ENCODE measurements at regions not wholly inside any gene's neighbourhood (a gene's known extent, or its start where the extent isn't known, plus 50 kb on each side); places are given as distances from the start of the nearest gene placed in this dataset.

DNA sequence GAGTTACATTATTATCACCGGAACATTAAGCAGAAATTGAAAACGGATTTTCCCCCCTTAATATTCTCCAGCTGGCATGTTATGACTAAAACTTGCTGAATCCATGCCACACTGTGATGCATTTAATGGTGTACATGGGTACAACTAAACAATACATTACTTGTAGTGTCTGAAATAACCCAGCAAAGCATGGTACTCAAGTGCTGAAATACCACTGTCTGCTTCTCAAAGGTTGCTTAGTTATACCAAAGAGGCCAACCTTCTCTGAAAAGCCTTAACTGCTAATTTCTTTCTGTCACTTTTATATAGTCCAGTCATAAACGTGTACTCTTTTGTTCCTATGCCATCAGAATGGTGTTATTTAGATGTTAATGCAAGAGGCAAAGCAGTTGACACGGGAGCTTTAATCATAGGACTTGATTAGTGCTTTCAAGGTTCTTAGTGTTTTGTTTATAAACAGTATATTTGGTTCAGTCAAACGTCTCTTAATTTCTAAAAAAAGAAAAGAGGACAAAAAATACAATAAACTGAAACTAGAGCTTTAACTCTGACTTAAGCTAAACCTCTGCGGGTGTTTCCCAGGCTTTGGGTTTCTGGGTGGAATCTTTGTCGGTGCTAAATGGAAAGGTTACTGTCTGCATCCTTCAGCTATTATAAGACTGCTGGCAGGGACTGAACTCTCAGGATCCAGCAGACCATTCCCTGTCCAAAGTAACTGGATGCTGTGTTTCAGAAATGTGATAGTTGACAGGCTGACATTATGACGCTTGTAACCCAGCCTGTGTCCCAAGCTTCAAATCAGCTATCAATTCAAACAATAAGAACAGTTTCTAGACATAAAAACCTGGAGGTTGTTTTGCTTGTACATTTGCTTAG is 202.6 kb downstream of the PPP1R3A start:
- no peak for FAIRE-seq
- no peak for DNase-seq (ENCODE audit: low spot score)

DNA sequence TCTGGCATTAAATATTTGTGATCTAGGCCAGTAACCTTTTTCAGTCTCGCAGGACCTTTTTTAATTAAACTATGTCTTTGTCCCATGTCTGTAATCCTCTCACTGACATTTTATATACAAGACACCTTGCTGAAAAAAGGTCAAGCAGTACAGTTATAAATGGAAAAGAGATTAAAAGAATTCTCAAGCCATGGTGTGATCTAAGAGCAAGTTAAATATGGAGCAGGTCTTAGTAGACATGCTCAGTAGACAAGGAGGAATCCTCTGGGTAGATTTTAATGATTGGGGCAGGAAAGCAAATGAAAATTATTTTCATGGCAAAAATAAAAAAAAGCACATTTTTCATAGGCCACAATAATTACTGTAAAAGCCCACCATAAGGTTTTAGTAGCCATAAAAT is 203.5 kb downstream of the PPP1R3A start:
- no peak for FAIRE-seq
- DNase-seq (ENCODE audit: low spot score) = no peak

DNA sequence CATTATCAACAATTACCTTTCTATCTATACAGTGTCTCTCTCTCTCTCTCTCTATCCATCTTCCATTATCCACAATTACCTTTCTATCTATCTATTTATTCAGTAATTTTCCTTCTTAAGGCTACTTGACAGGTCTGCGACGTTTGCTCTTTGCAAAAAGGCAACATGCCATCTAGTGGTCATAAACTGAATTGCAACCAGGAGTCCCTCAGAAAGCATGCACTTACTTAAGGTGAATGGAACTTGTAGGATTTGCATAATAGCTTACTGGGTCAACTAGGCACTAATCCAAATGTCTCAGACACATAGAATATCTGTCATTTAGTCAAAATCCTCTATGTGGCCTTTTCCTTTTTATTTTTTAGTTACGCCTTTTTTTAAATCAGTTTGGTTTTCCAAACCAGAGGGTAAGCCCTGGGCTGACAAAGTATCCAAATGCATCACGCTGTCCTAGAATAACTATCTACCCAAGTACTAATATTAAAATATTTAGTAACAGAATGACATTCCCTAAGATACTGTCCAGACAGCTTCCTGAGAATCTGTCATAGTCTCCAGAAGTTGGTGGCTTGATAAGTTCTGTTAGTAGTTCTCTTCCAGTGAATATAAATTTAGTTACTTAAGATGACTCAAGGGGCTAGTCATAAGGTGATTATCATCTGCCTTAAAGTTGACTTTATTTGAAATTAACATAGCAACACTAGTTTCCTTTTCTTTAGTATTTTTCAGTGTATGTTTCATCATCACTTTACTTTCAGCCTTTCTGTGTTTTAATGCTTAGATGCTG is 208.3 kb downstream of the PPP1R3A start:
- DNase-seq (ENCODE audit: low spot score) (peak; percentile 44), FAIRE-seq (no peak)

DNA sequence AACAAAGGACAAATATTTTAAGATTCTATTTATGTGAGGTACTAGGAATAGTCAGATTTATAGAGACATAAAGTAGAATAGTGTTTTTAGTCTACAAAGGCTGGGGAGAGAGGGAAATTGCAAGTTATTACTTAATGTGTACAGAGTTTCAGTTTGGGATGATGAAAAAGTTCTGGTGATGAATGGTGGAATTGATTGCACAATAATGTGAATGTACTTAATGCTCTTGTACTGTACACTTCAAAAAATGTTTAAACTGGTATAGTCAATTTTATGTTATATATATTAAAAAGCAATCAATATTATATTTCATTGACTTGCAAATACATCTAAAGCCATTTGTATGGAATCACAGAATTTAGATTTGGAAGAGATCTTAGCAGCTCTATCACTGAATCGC is 213.4 kb downstream of the PPP1R3A start:
- DNase-seq (ENCODE audit: low spot score) (no peak), FAIRE-seq (no peak)

DNA sequence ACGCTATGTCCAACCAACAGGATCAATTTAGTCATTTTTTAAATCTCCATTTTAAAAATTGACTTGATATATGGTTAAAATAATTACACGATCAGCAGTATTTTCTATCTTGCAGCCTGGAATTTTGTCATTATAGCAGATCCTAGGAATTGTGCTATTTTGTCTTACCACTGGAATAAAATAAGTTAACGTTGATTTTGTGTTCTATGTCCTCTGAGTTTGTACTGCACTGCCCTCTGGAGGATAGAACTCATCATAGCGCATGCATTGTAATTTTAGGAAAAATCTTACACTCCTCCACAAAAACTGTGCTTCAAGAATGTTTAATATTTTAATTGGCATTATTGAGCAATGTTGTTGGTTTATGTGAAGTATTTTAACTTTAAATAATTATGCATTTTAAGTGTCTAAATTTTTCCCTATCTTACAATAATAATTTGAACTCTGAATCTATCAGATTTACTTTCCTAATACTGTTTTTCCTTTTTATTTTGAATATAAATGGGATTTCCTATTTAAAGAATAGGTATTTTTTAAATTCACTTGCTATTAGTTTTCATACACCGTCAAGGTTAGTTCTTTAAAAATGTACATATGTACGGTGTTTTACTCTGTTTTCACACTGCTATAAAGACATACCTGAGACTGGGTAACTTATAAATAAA is 220.1 kb downstream of the PPP1R3A start:
- peak; percentile 8 for DNase-seq (ENCODE audit: low spot score)
- no peak for FAIRE-seq

DNA sequence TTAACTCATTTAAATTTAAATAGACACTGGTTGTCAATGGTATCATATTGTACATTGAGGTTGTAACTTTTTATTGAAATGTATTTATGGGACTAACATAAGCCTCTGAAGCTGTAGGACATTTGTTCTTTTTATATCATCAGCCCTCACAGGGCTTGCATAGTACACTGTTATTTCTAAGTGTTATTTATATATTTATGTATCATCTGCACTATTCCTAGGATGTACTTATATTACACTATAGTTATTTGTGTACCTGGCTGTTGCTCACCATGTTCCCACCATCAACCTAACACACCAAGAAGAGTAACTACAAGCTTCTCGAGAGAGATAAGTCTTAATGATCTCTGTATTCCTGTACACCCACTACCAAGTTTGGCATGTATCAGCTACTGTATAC is 224.7 kb downstream of the PPP1R3A start:
- FAIRE-seq (no peak), DNase-seq (ENCODE audit: low spot score) (no peak)

DNA sequence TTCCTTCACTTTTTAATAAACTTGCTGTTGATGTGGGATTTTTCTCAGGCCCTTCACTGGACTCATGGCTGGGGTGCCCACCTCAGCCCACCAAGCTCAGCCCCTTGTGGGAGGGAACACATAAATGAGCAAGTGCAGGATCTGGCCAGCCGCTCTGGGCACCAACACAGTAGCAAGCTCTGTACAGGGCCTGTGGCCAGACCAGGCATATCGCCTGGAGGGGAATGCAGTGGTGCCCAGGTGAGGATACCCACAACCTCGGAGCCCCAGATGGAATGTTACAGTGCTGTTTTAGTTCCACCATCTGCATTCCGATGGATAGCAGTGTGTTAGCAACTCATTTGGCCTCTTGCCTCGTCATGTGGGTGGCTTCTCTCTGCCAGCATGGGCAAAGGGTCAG is 234.6 kb downstream of the PPP1R3A start:
- DNase-seq (ENCODE audit: low spot score) (no peak), FAIRE-seq (no peak)

DNA sequence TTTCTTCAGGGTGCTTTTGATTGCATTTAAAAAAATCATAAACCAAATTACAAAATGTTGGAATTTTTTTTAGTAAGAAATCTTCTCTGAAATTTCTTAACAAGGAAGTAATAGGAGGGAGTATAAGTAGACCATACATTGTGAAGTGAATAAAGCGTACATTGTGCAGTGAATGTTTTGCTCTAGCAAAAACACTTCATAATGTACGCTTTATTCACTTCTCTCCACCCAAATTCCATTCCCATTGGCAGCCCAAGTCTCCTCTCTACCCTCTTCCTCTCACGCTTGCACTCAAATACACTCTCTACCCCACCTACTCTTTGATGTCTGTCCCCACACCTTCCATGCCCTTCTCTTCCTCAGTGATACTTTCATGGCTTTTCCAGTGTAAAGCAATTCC is 241.0 kb downstream of the PPP1R3A start:
- no peak for DNase-seq (ENCODE audit: low spot score)
- no peak for FAIRE-seq

DNA sequence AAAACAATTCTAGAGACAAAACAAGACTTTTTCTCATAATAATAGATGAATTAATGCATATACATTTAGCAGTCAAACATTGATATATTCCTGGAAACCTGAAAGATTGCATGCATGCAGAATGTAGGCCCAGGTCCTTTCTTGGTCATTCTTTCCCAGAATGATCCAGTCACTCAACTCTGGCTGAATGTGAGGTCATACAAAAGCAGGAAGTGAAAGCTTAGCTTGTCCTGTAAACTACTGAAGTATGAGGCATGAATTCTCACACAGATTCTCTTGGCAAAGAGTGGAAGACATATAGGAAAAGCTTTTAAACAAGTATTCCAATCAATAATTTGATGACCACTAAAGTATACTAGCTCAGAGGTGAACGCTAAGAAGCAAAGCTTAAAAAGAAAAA is 253.9 kb downstream of the PPP1R3A start:
- no peak for FAIRE-seq

DNA sequence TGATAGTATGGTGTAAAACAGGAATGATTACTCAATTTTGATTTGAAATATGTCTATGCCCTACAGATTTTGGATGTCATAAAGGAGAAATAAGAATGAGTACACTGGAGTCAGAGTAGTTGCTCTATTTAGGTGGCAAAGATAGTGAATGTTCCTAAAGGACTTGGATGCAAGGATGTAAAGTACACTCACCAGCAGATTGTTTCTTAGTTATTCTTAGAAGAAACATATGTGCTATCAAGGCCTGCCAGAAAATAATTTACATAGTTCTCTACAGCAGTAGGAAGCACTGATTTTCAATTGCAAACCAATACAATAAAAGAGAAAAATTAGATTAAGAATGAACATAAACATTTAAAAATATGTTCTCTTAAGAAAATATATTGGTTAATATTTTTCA is 259.4 kb downstream of the PPP1R3A start:
- FAIRE-seq = no peak

More for the DNA sequence above, 253.9 kb downstream of the PPP1R3A start:
- DNase-seq (ENCODE audit: low spot score) = no peak

DNA sequence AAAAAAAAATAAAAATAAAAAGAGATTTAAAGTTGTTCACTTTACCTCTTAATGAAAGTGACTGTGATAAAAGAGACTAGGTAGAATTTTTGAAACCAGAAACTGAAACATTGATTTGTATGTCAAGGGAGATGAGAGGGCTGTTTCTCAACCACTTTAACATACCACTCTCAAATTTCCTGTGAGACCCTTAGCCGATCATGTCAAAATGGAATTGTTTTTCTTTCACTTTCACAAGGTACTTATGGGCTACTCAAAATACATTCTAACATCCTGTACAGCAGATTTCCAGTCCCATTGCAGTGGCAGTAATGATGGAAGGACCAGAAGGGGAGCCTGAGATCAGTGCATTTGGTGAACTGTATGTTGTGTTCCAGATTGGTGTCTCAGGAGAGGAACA is 261.2 kb downstream of the PPP1R3A start:
- DNase-seq (ENCODE audit: low spot score) = no peak
- no peak for FAIRE-seq

More for the DNA sequence above, 259.4 kb downstream of the PPP1R3A start:
- DNase-seq (ENCODE audit: low spot score) = no peak

DNA sequence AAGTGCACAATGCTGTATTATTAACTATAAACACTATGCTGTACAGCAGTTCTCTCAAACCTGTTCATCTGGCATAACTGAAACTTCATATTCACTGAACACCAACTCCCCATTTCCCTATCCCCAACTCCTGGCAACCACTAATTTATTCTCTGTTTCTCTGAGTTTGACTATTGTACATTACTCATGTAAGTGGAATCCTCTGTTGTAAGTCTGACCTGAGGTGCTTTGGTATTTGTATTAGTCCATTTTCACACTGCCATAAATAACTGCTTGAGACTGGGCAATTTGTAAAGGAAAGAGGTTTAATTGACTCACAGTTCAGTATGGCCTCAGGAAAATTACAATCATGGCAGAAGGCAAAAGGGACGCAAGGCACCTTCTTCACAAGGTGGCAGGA is 266.3 kb downstream of the PPP1R3A start:
- FAIRE-seq (no peak), DNase-seq (ENCODE audit: low spot score) (no peak)

DNA sequence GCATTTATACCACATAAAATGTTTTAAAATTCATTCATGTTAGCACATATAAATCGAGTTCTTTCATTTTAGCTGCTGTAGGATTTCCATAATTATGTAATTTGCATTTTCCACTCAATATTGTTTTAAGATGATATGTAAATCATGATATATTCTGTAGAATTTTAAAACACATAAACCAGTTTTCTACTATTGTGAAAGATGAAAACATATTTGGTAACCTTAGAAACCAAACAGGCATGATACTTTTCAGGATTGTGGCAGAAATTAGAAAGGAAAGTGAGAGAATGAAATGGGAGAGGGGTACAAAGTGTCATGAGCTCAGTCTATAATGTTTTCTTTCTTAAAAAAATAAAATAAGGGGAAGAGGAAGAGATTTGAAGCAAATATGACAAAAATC is 269.3 kb downstream of the PPP1R3A start:
- no peak for FAIRE-seq
- DNase-seq (ENCODE audit: low spot score) = no peak

DNA sequence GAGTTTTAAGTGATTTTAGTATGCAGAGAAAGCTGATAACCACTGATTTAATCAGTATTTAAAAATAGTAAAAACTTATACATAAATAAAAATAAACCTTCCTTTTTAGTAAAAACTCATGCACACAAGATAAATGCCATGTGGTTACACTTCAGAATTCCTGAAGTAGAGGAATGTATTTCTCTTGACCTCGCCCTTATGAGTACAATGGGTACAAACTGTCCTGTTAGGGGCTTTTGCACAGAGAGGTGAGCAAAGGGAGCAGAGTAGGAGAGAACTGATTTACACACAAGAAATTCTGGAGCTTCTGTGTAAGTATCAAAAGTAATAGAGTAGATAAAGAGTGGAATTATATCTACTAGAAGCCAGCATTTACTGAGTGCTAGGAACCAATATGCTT is 279.6 kb downstream of the PPP1R3A start:
- no peak for FAIRE-seq
- DNase-seq (ENCODE audit: low spot score) = no peak

DNA sequence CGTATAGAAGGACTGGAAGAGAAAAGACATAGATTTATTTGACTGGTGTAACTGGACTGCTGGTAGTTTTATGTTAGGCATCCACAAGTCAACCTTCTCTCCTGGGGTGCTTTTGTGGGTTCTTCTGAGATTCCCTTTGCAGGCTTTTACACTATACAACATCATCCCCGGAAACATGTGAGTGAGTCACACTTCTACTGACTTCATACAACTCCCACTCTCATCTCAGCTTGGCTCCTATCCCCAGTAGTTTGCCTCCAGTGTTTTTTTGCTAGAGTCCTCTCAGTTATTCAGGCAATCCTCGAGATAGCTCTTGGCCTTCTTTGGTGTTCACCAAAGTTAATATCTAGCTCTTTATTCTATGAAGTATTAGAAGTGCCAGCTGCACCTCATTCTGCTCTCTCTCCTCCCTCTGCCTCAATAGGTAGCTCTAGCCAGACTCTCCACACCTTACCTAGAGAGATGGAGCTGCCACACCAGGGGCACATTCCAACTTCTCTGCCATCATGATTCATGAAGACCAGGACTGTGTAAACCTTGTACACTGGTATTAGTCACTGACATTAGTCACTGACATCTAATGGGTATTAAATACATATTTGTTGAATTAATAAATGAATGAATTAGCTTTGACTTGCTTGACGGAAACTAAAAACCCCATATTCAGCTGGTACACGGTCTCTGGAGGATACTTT is 281.9 kb downstream of the PPP1R3A start:
- peak; percentile 9 for DNase-seq (ENCODE audit: low spot score)
- no peak for FAIRE-seq

DNA sequence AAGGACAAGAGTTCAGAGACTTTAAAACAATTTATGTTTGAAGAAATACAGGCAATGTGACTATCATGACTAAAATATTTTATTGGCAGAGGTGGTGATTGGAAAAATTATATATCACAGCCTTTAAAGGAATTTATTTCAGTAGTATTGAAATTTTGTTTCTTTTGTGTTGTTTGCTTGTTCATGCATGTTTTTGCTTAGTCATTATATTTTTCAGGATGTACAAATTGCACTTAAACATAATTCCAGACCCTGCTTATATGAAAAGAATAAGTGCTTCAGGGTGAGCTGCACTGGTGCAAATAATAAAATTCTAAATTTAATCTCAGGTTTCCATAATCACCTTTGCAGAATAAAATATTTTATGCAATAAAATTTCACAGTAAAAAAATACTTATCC is 283.3 kb downstream of the PPP1R3A start:
- DNase-seq (ENCODE audit: low spot score) (no peak), FAIRE-seq (no peak)

DNA sequence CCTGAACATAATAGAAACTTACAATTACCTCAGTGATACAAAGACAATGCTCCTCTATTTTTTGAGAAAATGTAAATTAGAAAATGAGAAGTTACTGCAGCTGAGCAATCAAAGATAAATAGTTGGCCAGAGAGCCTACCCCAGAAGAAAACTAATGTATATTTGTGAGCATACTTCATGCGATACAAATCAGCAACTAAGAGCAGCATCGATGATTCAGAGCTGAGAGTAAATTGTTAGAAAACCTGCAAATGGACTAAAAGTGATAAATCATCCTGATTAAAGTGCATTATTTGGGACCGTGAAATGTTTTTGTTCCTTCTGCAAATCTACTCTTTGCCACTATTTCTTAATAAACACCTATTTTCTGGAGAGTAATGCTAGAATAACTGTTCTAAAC is 285.7 kb downstream of the PPP1R3A start:
- DNase-seq (ENCODE audit: low spot score) (no peak), FAIRE-seq (no peak)

DNA sequence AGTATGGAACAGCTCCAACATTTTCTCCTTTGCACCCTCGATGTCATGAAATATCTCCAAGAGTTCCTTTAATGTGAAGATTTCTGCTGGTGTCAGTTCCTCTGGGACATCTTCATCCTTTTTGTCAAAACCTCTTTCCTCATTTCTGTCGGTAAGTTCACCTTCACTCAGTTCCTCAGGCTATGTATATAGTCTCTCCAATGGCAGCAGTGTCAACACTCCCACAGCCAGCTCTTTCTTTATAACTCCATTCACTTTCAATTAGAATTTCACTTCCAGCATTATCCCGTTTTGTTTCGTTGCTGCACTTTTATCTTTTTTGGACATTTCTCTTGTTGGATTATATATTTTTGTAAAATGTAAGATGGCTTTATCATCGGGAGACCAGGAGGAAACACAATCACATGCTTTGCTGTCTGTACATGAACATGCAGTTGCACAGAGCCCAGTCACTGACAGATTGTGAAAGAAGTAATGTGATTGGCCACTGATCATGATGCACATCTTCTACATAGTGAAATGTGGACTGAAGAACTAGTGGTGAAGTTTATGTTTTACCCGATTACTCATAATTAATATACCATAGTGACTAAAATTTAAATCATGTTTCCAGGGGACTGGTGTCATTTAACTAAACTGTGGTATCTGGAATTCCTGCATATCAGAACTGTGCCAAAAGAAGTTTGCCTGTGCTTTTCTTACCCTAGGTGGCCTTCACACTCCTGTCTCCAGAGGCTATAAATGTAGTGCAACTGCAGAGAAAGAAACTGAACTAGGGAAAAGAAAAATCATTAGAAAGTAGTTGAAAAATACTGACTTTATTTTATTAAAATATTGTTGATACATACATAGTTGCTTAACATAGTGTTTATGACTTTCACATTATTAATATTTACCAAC is 289.6 kb downstream of the PPP1R3A start:
- no peak for FAIRE-seq
- DNase-seq (ENCODE audit: low spot score) = no peak

DNA sequence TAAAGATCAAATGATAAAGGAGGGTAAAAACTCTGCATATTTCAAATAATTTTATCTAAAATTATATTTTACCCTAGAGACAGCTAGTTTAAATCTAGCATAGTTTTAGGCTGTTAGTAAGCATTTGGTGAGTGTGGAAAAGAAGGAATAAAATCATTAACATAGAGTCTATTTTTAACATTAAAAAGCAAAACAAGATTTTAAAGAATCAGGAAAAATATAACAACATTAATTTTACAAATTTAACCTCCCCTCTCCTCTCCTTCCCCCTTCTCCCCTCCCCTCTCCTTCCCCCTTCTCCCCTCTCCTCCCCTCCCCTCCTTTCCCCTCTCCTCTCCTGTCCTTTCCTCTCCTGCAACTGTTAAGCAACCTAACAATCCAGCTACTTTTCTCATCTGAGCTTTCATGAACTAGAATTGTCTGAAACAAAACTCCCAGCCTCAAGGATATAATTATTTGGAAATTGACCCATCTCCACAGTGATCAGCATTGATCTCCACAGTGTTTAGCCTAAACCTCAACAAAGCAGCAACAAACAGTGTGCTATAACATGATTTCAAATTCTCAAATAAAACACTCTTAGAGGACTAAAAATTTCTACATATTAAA is 293.2 kb downstream of the PPP1R3A start:
- DNase-seq (ENCODE audit: low spot score) (no peak), FAIRE-seq (no peak)

DNA sequence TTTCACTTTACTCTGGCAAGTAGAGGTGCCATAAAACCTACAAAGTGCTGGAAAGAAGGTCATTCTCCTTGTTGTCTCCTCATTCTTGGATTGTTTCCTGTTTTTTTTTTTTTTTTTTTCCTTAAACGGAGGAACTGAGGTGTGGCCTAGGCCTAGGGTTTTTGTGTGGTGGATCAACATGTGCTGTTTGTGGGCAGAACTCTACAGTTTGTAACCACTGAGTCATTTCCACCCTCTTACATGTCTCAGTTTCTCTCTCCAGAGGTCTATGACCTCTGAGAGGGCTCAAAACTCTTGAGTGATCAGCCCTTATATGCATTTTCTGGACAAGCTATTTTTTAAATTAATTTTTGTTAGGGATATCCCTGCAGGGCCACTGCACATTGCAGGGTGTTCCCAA is 296.0 kb downstream of the PPP1R3A start:
- no peak for DNase-seq (ENCODE audit: low spot score)

More for the DNA sequence above, 296.0 kb downstream of the PPP1R3A start:
- FAIRE-seq = no peak

All from urothelium cell line (cell line).